Keratinocyte (primary cell): ENCODE measurements at regions not wholly inside any gene's neighbourhood (a gene's known extent, or its start where the extent isn't known, plus 50 kb on each side); places are given as distances from the start of the nearest gene placed in this dataset.

Experiments
- DNase-seq: peaks from one replicate; pipeline ENCODE4 v3.0.0-alpha.2; 2011; ENCODE audit warnings: low read depth, missing footprints, low spot score
- FAIRE-seq: peaks from 2 replicates; lab custom pipeline; 2011; peaks lifted over from hg19 to GRCh38; lab: Jason Lieb, UNC
- H2AFZ ChIP-seq: 2 replicates; pipeline ENCODE4 v1.6.0; 2012; ENCODE audit warnings: low read length, control low read depth, inconsistent platforms; ENCODE audit not compliant: control insufficient read depth
- H3K27ac ChIP-seq: 2 replicates; pipeline ENCODE4 v1.5.1; 2011; ENCODE audit warnings: low read length; ENCODE audit not compliant: control insufficient read depth, insufficient read depth
- H3K27me3 ChIP-seq: 3 replicates; pipeline ENCODE4 v1.6.0; 2011; ENCODE audit warnings: low read length; ENCODE audit not compliant: control insufficient read depth, insufficient read depth; ENCODE audit errors: extremely low read depth
- H3K36me3 ChIP-seq, 2 experiments: 2 replicates in 1 of 2; 3 replicates in 1 of 2; pipeline ENCODE4 v1.5.1; 2011; ENCODE audit warnings: low read length in 2 of 2, mild to moderate bottlenecking in 1 of 2; ENCODE audit not compliant: control insufficient read depth in 2 of 2, insufficient read depth in 2 of 2; ENCODE audit errors: extremely low read depth in 1 of 2
- H3K4me1 ChIP-seq: 3 replicates; pipeline ENCODE4 v1.5.1; 2011; ENCODE audit warnings: low read length; ENCODE audit not compliant: control insufficient read depth, insufficient read depth; ENCODE audit errors: extremely low read depth
- H3K4me2 ChIP-seq: 3 replicates; pipeline ENCODE4 v1.6.0; 2011; ENCODE audit warnings: low read depth, low read length; ENCODE audit not compliant: control insufficient read depth, insufficient read depth; ENCODE audit errors: extremely low read depth
- H3K4me3 ChIP-seq, 3 experiments: fragments of 200-600 bp in 1 of 3; sonication (generic) in 1 of 3; 2 replicates in 2 of 3; 3 replicates in 1 of 3; pipeline ENCODE4 v1.5.1; 2011 to 2016; ENCODE audit warnings: low read length in 3 of 3, mild to moderate bottlenecking in 3 of 3, control low read depth in 2 of 3, inconsistent platforms in 1 of 3, low read depth in 1 of 3, mixed read lengths in 1 of 3, mixed run types in 1 of 3, moderate library complexity in 1 of 3; ENCODE audit not compliant: control insufficient read depth in 2 of 3, insufficient read depth in 2 of 3; ENCODE audit errors: extremely low read depth in 1 of 3
- H3K79me2 ChIP-seq: 2 replicates; pipeline ENCODE4 v1.6.0; 2012; ENCODE audit warnings: low read length; ENCODE audit not compliant: control insufficient read depth, insufficient read depth
- H3K9ac ChIP-seq: 3 replicates; pipeline ENCODE4 v1.6.0; 2011; ENCODE audit warnings: low read length; ENCODE audit not compliant: control insufficient read depth, insufficient read depth; ENCODE audit errors: extremely low read depth
- H3K9me1 ChIP-seq: 3 replicates; pipeline ENCODE4 v1.6.0; 2011; ENCODE audit warnings: low read length; ENCODE audit not compliant: control insufficient read depth, insufficient read depth; ENCODE audit errors: extremely low read depth
- H3K9me3 ChIP-seq: 2 replicates; pipeline ENCODE4 v1.5.1; 2012; ENCODE audit warnings: low read depth, low read length; ENCODE audit not compliant: control insufficient read depth
- H4K20me1 ChIP-seq: 3 replicates; pipeline ENCODE4 v1.6.0; 2011; ENCODE audit warnings: low read length; ENCODE audit not compliant: control insufficient read depth, insufficient read depth; ENCODE audit errors: extremely low read depth
- EZH2 ChIP-seq: IDR thresholded peaks from one replicate; pipeline ENCODE4 v1.6.1; 2012; ENCODE audit warnings: inconsistent platforms, mild to moderate bottlenecking, low read length, moderate library complexity
- dilution Hi-C: fragments of 300-500 bp; cut with MboI; formaldehyde crosslinking; loops from one replicate; pipeline ENCODE4 v1.7.0; 2020; ENCODE audit warnings: low sequenced_read_pairs; ENCODE audit not compliant: extremely low pct_ligation_motif_present
- TF ChIP-seq, protein P1 (sequence below), 3 experiments: IDR thresholded peaks in 1 of 3; conservative IDR thresholded peaks in 1 of 3; optimal IDR thresholded peaks in 1 of 3; 2 replicates in 2 of 3; 3 replicates in 1 of 3; pipeline versions ENCODE3 to v1.5.1; 2011; ENCODE audit warnings: low read length in 3 of 3, mild to moderate bottlenecking in 3 of 3, moderate library complexity in 2 of 3, control low read depth in 1 of 3, inconsistent platforms in 1 of 3; ENCODE audit not compliant: insufficient read depth in 2 of 3; ENCODE audit errors: extremely low read depth in 1 of 3

DNA sequence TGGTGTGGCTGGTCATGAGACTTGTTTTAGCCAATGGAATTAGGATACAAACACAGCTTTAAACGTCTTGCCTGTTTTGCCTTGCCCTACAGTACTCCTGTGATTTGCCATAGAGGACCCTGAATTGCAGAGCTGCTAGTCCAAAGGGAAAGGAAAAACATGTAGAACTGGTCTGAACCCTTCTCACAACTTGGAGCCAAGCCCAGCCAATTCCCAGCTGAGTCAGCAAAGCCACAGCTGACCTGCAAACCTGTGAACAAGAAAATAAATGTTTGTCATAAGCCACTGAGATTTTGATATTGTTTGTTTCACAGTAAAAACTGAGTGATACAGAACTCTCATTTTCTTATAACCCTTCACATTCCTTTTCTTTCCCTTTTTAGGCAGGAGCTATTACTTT, 360.5 kb upstream of the API5 start:
- TF ChIP-seq EZH2 = no peak
- TF ChIP-seq, protein P1, sequence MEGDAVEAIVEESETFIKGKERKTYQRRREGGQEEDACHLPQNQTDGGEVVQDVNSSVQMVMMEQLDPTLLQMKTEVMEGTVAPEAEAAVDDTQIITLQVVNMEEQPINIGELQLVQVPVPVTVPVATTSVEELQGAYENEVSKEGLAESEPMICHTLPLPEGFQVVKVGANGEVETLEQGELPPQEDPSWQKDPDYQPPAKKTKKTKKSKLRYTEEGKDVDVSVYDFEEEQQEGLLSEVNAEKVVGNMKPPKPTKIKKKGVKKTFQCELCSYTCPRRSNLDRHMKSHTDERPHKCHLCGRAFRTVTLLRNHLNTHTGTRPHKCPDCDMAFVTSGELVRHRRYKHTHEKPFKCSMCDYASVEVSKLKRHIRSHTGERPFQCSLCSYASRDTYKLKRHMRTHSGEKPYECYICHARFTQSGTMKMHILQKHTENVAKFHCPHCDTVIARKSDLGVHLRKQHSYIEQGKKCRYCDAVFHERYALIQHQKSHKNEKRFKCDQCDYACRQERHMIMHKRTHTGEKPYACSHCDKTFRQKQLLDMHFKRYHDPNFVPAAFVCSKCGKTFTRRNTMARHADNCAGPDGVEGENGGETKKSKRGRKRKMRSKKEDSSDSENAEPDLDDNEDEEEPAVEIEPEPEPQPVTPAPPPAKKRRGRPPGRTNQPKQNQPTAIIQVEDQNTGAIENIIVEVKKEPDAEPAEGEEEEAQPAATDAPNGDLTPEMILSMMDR (optimal IDR thresholded peaks at IDR 0.05 in 1 of 3, IDR thresholded peaks at IDR 0.05 in 1 of 3, conservative IDR thresholded peaks at IDR 0.05 in 1 of 3; ENCODE audit: extremely low read depth in 1 of 3, insufficient read depth in 2 of 3, low read length in 3 of 3) = no peak

DNA sequence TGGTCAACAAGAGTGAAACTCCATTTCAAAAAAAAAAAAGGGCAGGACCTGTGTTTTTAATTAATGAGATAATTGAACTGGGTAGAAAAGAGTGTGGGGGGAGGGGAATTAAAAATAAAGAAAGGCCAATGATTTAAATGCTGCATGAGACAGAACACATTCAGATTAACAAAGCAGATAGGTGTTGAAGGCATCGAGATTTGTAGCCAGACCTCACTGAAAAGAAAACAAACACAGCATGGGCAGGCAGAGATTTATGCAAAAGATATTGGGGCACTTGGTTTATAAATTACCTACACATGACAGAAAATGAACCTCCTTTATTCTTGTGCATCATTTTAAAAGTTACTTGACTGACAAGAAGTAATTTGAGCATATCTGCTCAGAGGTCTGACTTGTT, 354.0 kb upstream of the API5 start:
- dilution Hi-C loops = no loop called here
- Histone ChIP-seq H3K9ac (no peak overlapping the region), H3K36me3 (no peaks in the 10 kb centered on the region), H3K4me3 (no peak overlapping the region), H3K9me1 (no peaks in the 10 kb centered on the region), H3K27me3 (no peaks in the 10 kb centered on the region), H3K4me1 (no peaks in the 10 kb centered on the region), H3K27ac (no peak overlapping the region), H3K79me2 (no peaks in the 10 kb centered on the region), H3K9me3 (no peaks in the 10 kb centered on the region), H4K20me1 (no peaks in the 10 kb centered on the region), H3K4me2 (no peak overlapping the region), H2AFZ (no peak overlapping the region)
- TF ChIP-seq EZH2 = no peak
- TF ChIP-seq, protein P1 (optimal IDR thresholded peaks at IDR 0.05 in 1 of 3, IDR thresholded peaks at IDR 0.05 in 1 of 3, conservative IDR thresholded peaks at IDR 0.05 in 1 of 3; ENCODE audit: extremely low read depth in 1 of 3, insufficient read depth in 2 of 3, low read length in 3 of 3) = no peak
- DNase-seq (no peak), FAIRE-seq (no peak)

More for the DNA sequence above, 360.5 kb upstream of the API5 start:
- no peaks in the 10 kb centered on the region for H3K9me1 ChIP-seq
- no peak overlapping the region for H3K27ac ChIP-seq
- FAIRE-seq (no peak), DNase-seq (no peak)
- no peaks in the 10 kb centered on the region for H3K4me1 ChIP-seq
- dilution Hi-C loops = no loop called here
- H2AFZ ChIP-seq = no peak overlapping the region
- no peaks in the 10 kb centered on the region for H3K79me2 ChIP-seq
- H4K20me1 ChIP-seq = no peaks in the 10 kb centered on the region
- H3K9me3 ChIP-seq = no peaks in the 10 kb centered on the region
- no peak overlapping the region for H3K4me3 ChIP-seq
- H3K27me3 ChIP-seq = no peaks in the 10 kb centered on the region
- H3K4me2 ChIP-seq = no peak overlapping the region
- no peak overlapping the region for H3K9ac ChIP-seq
- no peaks in the 10 kb centered on the region for H3K36me3 ChIP-seq
